HG03108 (cell line): ENCODE measurements at regions not wholly inside any gene's neighbourhood (a gene's known extent, or its start where the extent isn't known, plus 50 kb on each side); places are given as distances from the start of the nearest gene placed in this dataset.

Experiments used
- ATAC-seq: cut with Tn5 transposase; IDR thresholded peaks from one replicate; pipeline ENCODE4 v1.9.1; 2021; ENCODE audit warnings: moderate library complexity; ENCODE audit not compliant: unreplicated experiment

DNA sequence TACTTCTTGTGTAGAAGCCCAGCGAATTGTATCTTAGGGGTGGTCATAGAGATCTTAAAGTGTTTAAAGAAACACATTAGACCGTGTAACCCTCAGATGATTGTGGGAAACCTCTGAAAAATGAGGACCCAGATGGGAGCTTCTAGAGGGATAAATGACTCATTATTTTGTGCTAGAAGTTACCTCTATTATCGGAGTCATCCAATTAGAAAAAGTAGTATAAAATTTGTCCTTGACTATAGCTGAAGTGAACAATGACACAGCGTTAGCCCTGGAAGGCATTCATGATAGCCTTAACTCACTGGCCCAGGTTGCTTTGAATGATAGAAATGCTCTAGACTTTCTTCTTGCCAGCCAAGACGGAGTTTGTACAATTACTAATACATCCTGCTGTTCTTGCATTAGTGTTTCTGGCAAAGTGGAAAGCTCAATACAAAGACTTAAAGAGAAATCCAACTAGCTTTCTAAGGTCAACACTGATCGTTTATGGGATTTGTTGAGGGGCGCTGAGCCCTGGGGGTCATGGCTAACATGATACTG lies 178.9 kb upstream of the VEGFC start:
- no peak for ATAC-seq

DNA sequence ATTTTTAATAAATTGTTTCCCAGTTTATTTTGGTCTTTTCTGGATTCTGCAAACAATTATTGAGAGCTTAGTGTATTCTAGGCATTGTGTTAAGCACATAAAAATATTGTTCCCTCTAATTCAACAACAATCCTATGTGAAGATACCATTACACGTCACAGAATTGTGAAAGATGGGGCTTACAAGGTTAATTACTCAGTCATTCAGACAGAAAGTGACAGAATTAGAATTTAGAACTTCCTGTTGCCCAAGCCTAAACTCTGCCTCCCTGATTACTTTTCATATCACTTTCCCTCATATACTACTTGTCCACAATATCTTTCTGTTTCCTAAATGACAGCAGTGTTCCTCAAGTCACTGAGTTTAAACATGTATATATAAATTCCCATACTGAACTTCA lies 186.7 kb upstream of the VEGFC start:
- ATAC-seq = no peak

GRCh38 chr4:176981074-176981473 lies 188.4 kb upstream of the VEGFC start:
- ATAC-seq = no peak

- no peak for ATAC-seq
These were observed 188.8 kb upstream of the VEGFC start for GRCh38 chr4:176981551-176981950.

DNA sequence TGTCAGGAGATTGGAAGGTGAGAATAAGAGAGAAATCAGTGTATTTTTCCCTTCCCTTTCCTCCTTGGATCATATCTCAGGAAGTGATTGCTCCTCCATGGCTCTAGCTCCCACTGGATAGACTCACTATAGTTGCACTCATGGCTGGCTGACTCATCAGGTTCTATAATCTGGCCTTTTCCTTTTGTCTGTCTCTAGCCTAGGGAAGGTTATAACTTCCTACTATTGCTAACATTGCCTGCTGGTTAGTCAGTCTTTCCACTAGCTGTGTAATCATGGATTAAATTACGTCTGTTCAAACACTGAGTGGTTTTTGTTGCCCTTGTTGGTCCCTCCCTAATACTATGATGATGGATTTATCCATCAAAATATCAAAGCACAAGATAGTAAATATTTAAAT lies 195.5 kb upstream of the VEGFC start:
- no peak for ATAC-seq

DNA sequence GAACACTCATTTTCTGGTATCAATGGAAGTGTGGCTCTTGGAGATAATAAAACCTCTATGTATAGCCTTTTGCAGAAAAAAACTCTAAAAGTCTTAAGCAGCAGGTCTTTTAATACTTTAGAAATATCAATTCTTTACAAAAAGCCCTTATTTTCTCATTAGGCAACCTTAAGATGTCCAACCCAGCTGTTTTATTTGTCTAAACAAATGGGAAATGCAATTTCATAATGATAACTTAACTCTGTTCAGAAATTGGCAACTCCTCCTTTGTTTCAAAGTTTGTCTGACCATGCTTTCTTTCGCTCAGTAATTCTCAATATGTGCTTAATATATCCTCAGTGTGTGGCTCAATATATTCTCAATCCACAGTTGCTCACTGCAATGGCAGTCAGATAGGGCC lies 196.5 kb upstream of the VEGFC start:
- ATAC-seq = no peak

GRCh38 chr4:176999935-177000543 lies 207.3 kb upstream of the VEGFC start:
- no peak for ATAC-seq

DNA sequence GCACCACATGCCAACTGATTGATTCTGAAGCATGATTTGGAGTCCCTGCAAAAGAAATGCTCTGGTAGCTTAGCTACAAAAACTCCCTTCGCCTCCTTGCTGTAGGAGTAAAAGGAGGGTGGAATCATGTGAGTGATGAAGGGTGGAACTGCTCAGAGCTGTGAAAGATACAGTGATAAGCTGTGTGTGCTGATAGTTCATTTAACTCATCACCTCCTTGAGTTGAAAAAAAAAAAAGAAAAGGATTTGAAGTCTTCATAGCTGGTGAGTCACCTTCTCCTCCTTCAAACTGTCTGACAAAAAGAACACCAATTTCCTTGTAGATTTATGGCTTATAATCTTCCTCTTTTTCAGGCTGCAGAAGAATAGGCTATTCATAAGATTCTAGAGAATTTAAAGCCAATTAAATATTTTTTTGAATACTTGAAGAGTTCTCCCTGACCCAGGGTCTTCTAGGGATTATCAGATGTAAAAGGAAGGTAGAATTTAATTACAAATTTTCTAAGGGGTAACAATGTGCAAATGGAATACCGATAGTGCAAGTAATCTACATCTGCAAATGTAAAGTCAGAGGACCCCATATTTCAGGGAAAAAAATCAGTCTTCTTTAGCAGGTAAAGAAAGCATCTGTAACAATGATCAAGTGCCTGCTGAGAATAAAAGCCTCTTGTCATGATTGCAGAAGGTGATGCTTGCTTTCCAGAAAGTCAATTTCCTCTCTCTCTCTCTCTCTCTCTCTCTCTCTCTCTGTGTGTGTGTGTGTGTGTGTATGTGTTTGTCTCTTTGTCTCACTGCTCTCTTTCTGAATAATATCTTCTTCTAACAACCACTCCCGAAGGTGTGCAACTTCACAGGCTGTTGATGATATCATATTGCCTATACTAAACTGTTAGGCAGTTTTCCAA lies 208.8 kb upstream of the VEGFC start:
- ATAC-seq = no peak

DNA sequence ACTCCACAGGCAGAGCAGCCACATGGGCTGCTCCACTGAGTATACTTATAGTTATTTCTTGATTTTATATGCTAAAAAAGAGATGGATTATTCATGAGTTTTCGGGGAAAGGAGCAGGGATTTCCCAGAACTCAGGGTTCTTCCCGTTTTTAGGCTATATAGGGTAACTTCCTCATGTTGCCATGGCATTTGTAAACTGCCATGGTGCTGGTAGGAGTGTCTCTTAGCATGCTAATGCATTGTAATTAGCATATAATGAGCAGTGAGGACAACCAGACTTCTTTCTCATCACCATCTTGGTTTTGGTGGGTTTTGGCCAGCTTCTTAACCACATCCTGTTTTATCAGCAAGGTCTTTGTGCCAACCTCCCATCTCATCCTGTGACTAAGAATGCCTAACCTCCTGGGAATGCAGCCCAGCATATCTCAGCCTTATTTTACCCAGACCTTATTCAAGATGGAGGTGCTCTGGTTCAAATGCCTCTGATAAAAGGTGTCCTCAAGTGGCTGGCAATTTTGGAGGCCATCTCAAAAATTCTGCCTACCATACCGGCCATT lies 213.0 kb upstream of the VEGFC start:
- ATAC-seq = no peak

GRCh38 chr4:177006331-177006730 lies 213.6 kb upstream of the VEGFC start:
- no peak for ATAC-seq

- no peak for ATAC-seq
These were observed 215.5 kb upstream of the VEGFC start for GRCh38 chr4:177008071-177008835.

DNA sequence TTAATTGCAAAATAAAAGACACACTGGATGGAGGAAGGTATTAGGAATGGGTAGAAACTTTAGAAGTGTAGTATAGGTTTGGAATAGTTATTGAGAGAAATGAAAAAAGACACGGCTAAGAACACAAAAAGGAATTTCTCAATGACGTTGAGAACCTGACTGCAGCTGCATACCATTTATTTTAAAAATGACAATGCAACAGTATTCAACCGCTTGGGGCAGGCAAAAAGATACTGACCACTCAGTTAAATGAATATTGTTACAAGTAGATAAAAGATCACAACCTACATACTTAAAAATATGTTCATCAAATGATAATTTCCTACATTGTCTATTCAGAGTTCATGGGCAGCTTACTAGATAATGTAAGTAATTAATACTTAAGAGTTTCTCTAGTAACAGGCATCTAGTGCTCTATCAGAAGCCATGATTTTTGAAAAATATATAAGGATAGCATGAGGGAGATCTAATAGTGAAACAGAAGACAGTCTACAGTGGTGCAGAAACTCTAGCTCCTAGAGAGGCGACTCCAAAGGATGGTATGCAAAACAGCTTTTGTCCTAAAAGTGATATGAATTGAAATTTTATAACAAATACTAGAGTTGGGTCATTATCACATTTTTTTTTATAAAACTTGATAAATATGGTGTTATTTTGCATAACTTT lies 216.2 kb upstream of the VEGFC start:
- ATAC-seq = no peak

GRCh38 chr4:177010418-177010817 lies 217.7 kb upstream of the VEGFC start:
- ATAC-seq = no peak

DNA sequence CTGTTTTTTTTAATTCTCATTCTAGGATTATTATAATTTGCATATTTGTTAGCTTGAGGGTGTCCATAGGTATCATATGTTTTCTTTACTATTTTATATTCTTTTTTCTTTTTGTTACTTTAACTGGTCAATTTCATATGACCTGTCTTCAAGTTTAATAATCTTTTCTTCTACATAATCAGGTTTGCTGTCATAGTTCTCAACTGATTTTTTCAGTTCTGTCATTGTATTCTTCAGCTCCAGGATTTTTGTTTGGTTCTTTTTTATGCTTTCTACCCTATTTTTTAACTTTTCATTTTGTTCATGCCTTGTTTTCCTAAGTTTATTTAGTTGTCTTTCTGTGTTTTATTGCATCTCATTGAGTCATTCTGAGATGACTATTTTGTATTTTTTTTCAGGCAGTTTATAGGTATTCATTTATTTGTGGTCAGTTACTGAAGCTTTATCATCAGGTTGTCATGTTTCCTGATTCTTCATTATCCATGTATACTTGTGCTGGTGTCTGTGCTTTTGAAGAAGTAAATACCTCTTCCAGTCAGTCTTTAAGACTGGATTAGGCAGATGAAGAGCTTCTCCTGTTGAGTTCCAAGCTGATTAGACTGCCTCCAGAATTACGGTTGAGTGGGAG lies 220.3 kb upstream of the VEGFC start:
- no peak for ATAC-seq

DNA sequence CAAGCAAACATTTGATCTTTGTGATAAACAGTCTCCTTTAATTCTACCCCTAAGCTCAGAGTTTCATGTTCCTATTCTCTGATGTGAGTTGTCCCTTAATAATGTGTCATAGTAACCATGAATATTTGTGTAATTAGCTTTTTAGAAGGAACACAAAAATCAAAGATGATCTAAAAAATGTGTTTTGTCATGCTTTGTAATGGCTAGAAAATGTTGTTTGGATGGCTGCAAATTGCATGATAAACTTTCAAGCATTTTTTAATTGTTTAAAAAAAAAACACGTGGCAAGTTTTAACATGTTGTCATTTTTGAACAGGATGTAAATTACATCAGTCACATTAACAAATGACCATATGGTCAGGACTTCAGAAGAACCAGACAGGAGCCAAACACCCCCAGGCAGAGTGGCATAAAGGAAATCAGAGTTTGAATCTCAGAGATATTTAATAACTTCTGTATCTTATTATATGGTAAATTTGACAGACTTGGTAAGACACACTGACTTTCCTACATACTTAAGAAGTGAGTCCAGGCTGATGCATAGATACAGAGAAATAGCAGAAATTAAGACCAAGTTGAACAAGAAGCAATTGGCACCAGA lies 223.9 kb upstream of the VEGFC start:
- ATAC-seq = no peak

DNA sequence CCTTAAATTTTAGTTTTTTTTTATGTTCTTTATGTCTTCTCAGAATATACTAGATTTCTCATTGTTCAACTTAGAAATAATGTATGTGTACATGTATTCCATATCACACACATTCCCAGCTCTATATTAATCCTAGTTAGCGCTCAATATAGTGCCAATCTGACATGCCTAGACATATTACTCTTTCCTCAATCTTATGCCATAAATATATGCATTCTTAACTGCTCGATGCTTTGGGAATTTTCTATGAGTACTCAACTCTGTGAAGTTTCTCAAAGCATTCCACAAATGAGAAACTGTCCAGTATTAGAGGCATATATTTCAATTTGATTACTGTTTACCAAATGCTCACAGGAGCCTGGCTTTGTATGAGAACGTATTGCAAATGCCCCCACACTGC lies 231.2 kb upstream of the VEGFC start:
- no peak for ATAC-seq

DNA sequence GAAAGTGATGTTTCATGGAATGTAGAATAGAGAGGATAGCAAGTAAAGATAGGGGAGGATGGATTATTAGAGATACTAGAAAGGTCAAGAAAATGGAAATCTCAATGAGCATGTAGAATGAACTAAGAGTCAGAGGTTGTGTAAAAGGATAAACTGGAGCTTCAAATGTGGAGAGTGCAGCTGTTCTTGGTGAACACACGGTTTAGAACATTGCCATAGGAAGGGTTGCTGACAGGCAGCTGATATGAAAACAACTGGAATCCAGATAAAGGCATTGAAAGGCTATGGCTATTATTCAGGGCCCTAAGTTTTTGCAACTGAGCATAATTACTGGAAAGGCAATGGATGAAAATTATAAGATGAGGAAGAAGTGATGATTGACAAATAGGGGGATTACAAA lies 239.6 kb upstream of the VEGFC start:
- no peak for ATAC-seq

DNA sequence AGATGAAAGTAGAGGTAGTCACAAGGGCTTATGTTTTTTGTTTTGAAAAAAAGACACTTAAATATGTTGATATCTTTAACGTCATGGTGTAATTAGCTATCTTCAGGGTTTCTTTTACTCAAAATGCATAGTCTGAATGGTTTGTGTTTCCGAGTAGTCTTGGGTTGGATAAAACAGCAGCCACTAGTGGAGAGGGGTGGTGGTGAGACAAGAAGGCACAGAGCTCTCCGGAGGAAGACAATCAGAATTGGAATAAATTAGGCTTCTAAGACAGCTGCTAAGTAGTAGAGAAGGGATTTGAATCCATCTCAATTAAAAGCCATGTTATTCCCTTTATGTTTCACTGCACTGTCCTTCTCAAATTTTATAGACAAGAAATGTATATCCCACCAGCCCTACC lies 240.4 kb upstream of the VEGFC start:
- ATAC-seq = no peak

DNA sequence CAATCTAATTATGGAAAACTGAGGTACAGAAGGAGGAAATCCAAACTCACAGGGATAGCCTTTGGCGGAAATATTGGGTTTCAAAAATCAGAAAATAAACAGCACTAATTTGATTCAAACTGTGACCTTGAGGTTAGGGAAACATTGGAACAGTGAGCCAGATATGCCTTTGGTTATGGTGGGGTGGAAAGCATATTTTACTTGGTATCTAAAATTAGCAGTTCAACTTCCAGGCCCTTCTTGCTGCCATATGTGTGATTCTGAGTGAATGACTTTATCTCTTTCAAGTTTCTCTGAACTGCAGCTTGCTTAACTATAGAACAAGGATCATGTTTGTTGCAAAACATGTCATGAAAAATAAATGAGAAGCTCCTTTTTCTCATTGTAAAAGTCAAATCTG lies 240.9 kb upstream of the VEGFC start:
- ATAC-seq = no peak

DNA sequence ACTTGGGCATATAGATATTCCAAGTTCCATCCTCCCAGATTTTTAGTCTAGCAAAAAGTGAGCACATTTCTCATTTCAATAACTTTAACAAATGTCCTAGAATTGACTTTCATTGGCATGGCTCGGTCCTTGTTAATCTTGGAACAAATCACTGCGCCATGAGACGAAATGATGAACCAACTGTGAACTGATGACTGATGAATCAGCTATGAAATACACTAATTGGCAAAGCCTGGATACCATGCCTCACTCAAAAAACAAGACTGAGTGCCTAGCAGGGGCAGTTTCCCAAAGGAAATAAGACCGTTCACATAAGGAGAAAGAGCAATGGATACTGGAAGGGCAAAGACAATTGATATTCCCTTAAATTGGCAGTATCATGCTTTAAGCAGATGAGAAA lies 248.6 kb upstream of the VEGFC start:
- no peak for ATAC-seq
